ENCODE measurements at regions not wholly inside any gene's neighbourhood (a gene's known extent, or its start where the extent isn't known, plus 50 kb on each side); places are given as distances from the start of the nearest gene placed in this dataset.

GRCh38 chr4:100796332-100796731 lies 278.5 kb upstream of the EMCN start:
- Histone ChIP-seq H3K4me1 (ENCODE audit: control insufficient read depth in 5 of 5, insufficient read depth in 5 of 5, low read length in 5 of 5) (no peaks in the 10 kb centered on the region), H3K36me3 (ENCODE audit: control insufficient read depth in 5 of 5, insufficient read depth in 5 of 5, low read length in 5 of 5) (no peaks in the 10 kb centered on the region), H3K27me3 (ENCODE audit: control insufficient read depth in 5 of 5, insufficient read depth in 4 of 5, low read length in 5 of 5) (no peaks in the 10 kb centered on the region), H3K9ac (ENCODE audit: low read length in 5 of 5) (no peak overlapping the region), H3K27ac (ENCODE audit: low read depth, low read length) (no peak overlapping the region), H3K4me3 (ENCODE audit: low read depth in 1 of 5, low read length in 5 of 5) (no peak overlapping the region), H3K9me3 (ENCODE audit: control insufficient read depth in 5 of 5, low read length in 5 of 5) (no peaks in the 10 kb centered on the region)

DNA sequence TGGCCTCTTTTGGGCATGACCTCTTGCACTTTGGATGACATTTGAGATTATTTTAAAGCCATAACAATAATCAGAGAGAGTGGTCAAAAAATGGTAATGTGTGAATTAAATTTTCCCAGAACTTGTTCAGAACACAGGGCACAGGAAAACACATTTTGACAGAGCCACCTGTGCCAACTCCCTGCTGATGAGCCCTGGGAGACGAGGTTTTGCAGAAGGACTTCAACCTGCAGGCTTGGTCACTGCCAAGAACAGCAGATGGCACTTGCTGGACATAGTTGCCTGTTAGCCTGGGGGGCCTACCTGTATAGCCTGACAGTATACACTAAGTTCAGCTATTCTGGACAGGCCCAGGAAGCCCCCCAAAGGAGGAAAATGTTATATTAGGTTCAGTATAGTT lies 277.8 kb upstream of the EMCN start:
- Histone ChIP-seq H3K9me3 (ENCODE audit: control insufficient read depth in 5 of 5, low read length in 5 of 5) (no peaks in the 10 kb centered on the region), H3K27me3 (ENCODE audit: control insufficient read depth in 5 of 5, insufficient read depth in 4 of 5, low read length in 5 of 5) (no peaks in the 10 kb centered on the region), H3K9ac (ENCODE audit: low read length in 5 of 5) (no peak overlapping the region), H3K36me3 (ENCODE audit: control insufficient read depth in 5 of 5, insufficient read depth in 5 of 5, low read length in 5 of 5) (no peaks in the 10 kb centered on the region), H3K4me3 (ENCODE audit: low read depth in 1 of 5, low read length in 5 of 5) (no peak overlapping the region), H3K27ac (ENCODE audit: low read depth, low read length) (no peak overlapping the region), H3K4me1 (ENCODE audit: control insufficient read depth in 5 of 5, insufficient read depth in 5 of 5, low read length in 5 of 5) (no peaks in the 10 kb centered on the region)

- Histone ChIP-seq H3K36me3 (ENCODE audit: control insufficient read depth in 5 of 5, insufficient read depth in 5 of 5, low read length in 5 of 5) (no peaks in the 10 kb centered on the region), H3K4me3 (ENCODE audit: low read depth in 1 of 5, low read length in 5 of 5) (no peak overlapping the region), H3K9ac (ENCODE audit: low read length in 5 of 5) (no peak overlapping the region), H3K4me1 (ENCODE audit: control insufficient read depth in 5 of 5, insufficient read depth in 5 of 5, low read length in 5 of 5) (peaks cover 0 to 8% (median 0%) of the 10 kb centered on the region in 5 donors), H3K27me3 (ENCODE audit: control insufficient read depth in 5 of 5, insufficient read depth in 4 of 5, low read length in 5 of 5) (no peaks in the 10 kb centered on the region), H3K27ac (ENCODE audit: low read depth, low read length) (no peak overlapping the region), H3K9me3 (ENCODE audit: control insufficient read depth in 5 of 5, low read length in 5 of 5) (no peaks in the 10 kb centered on the region)
These were observed 273.2 kb upstream of the EMCN start for GRCh38 chr4:100790836-100791615.

DNA sequence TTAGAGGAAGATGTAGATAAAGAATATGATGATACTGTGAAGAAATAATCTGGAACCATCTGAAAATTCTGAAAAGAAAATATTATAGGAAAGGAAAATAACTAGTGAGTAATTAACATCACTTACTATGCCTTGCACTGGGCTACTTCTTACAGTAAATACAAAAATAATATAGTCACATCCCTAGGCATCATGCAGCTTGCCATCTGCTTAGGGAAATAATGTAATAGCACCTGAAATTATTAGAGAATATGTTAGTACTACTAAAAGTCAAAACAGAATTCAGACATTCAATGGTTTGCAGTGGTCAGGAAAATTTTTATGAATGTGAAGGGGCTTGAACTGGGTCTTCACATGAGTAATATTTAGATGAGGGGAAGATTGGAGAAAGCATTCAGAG lies 272.2 kb upstream of the EMCN start:
- no peak overlapping the region for H3K4me3 ChIP-seq (ENCODE audit: low read depth in 1 of 5, low read length in 5 of 5)
- no peaks in the 10 kb centered on the region for H3K36me3 ChIP-seq (ENCODE audit: control insufficient read depth in 5 of 5, insufficient read depth in 5 of 5, low read length in 5 of 5)
- H3K9me3 ChIP-seq (ENCODE audit: control insufficient read depth in 5 of 5, low read length in 5 of 5): no peaks in the 10 kb centered on the region
- no peak overlapping the region for H3K9ac ChIP-seq (ENCODE audit: low read length in 5 of 5)
- no peaks in the 10 kb centered on the region for H3K27me3 ChIP-seq (ENCODE audit: control insufficient read depth in 5 of 5, insufficient read depth in 4 of 5, low read length in 5 of 5)
- H3K4me1 ChIP-seq (ENCODE audit: control insufficient read depth in 5 of 5, insufficient read depth in 5 of 5, low read length in 5 of 5): peaks cover 0 to 11% (median 0%) of the 10 kb centered on the region in 5 donors
- H3K27ac ChIP-seq (ENCODE audit: low read depth, low read length): no peak overlapping the region

DNA sequence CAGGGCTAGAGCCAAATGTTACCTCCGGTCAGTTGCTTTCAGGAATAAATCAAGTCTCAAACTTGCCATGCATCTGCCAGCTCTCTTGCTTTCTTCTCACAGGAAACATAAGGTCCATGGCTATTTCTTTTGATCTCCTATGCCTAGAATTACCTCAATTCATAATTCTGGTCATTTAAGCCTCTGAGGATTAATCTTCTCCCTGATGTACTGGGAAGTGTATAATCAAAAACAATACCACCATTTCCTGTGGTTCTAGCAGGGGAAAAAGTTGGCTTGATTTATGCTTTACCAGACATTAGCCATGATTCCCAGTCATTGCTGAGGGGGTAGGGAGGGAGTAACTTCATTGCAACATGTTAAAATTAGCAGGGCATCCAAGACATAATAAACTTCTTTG lies 268.7 kb upstream of the EMCN start:
- H3K9me3 ChIP-seq (ENCODE audit: control insufficient read depth in 5 of 5, low read length in 5 of 5): no peaks in the 10 kb centered on the region
- no peak overlapping the region for H3K9ac ChIP-seq (ENCODE audit: low read length in 5 of 5)
- peaks cover 0 to 11% (median 0%) of the 10 kb centered on the region in 5 donors for H3K4me1 ChIP-seq (ENCODE audit: control insufficient read depth in 5 of 5, insufficient read depth in 5 of 5, low read length in 5 of 5)
- H3K4me3 ChIP-seq (ENCODE audit: low read depth in 1 of 5, low read length in 5 of 5): no peak overlapping the region
- H3K27me3 ChIP-seq (ENCODE audit: control insufficient read depth in 5 of 5, insufficient read depth in 4 of 5, low read length in 5 of 5): no peaks in the 10 kb centered on the region
- H3K27ac ChIP-seq (ENCODE audit: low read depth, low read length): no peak overlapping the region
- H3K36me3 ChIP-seq (ENCODE audit: control insufficient read depth in 5 of 5, insufficient read depth in 5 of 5, low read length in 5 of 5): no peaks in the 10 kb centered on the region

- Histone ChIP-seq H3K4me3 (ENCODE audit: low read depth in 1 of 5, low read length in 5 of 5) (no peak overlapping the region), H3K27ac (ENCODE audit: low read depth, low read length) (no peak overlapping the region), H3K9me3 (ENCODE audit: control insufficient read depth in 5 of 5, low read length in 5 of 5) (peaks cover 0 to 3% (median 0%) of the 10 kb centered on the region in 5 donors), H3K27me3 (ENCODE audit: control insufficient read depth in 5 of 5, insufficient read depth in 4 of 5, low read length in 5 of 5) (no peaks in the 10 kb centered on the region), H3K9ac (ENCODE audit: low read length in 5 of 5) (no peak overlapping the region), H3K4me1 (ENCODE audit: control insufficient read depth in 5 of 5, insufficient read depth in 5 of 5, low read length in 5 of 5) (peaks cover 0 to 11% (median 0%) of the 10 kb centered on the region in 5 donors), H3K36me3 (ENCODE audit: control insufficient read depth in 5 of 5, insufficient read depth in 5 of 5, low read length in 5 of 5) (no peaks in the 10 kb centered on the region)
These were observed 264.5 kb upstream of the EMCN start for GRCh38 chr4:100782356-100782755.

- Histone ChIP-seq H3K4me3 (ENCODE audit: low read depth in 1 of 5, low read length in 5 of 5) (no peak overlapping the region), H3K27me3 (ENCODE audit: control insufficient read depth in 5 of 5, insufficient read depth in 4 of 5, low read length in 5 of 5) (no peaks in the 10 kb centered on the region), H3K9me3 (ENCODE audit: control insufficient read depth in 5 of 5, low read length in 5 of 5) (peaks cover 0 to 3% (median 2%) of the 10 kb centered on the region in 5 donors), H3K27ac (ENCODE audit: low read depth, low read length) (no peak overlapping the region), H3K36me3 (ENCODE audit: control insufficient read depth in 5 of 5, insufficient read depth in 5 of 5, low read length in 5 of 5) (no peaks in the 10 kb centered on the region), H3K4me1 (ENCODE audit: control insufficient read depth in 5 of 5, insufficient read depth in 5 of 5, low read length in 5 of 5) (peaks cover 0 to 7% (median 0%) of the 10 kb centered on the region in 5 donors), H3K9ac (ENCODE audit: low read length in 5 of 5) (no peak overlapping the region)
These were observed 263.6 kb upstream of the EMCN start for GRCh38 chr4:100781435-100781834.

- Histone ChIP-seq H3K27ac (ENCODE audit: low read depth, low read length) (no peak overlapping the region), H3K4me3 (ENCODE audit: low read depth in 1 of 5, low read length in 5 of 5) (no peak overlapping the region), H3K9ac (ENCODE audit: low read length in 5 of 5) (no peak overlapping the region), H3K9me3 (ENCODE audit: control insufficient read depth in 5 of 5, low read length in 5 of 5) (peaks cover 0 to 3% (median 2%) of the 10 kb centered on the region in 5 donors), H3K36me3 (ENCODE audit: control insufficient read depth in 5 of 5, insufficient read depth in 5 of 5, low read length in 5 of 5) (no peaks in the 10 kb centered on the region), H3K4me1 (ENCODE audit: control insufficient read depth in 5 of 5, insufficient read depth in 5 of 5, low read length in 5 of 5) (peaks cover 0 to 4% (median 0%) of the 10 kb centered on the region in 5 donors), H3K27me3 (ENCODE audit: control insufficient read depth in 5 of 5, insufficient read depth in 4 of 5, low read length in 5 of 5) (no peaks in the 10 kb centered on the region)
These were observed 262.3 kb upstream of the EMCN start for GRCh38 chr4:100780126-100780525.

GRCh38 chr4:100778431-100778830 lies 260.6 kb upstream of the EMCN start:
- Histone ChIP-seq H3K27ac (ENCODE audit: low read depth, low read length) (no peak overlapping the region), H3K4me1 (ENCODE audit: control insufficient read depth in 5 of 5, insufficient read depth in 5 of 5, low read length in 5 of 5) (peaks cover 0 to 4% (median 0%) of the 10 kb centered on the region in 5 donors), H3K9ac (ENCODE audit: low read length in 5 of 5) (no peak overlapping the region), H3K9me3 (ENCODE audit: control insufficient read depth in 5 of 5, low read length in 5 of 5) (peaks cover 0 to 3% (median 2%) of the 10 kb centered on the region in 5 donors), H3K4me3 (ENCODE audit: low read depth in 1 of 5, low read length in 5 of 5) (no peak overlapping the region), H3K36me3 (ENCODE audit: control insufficient read depth in 5 of 5, insufficient read depth in 5 of 5, low read length in 5 of 5) (no peaks in the 10 kb centered on the region), H3K27me3 (ENCODE audit: control insufficient read depth in 5 of 5, insufficient read depth in 4 of 5, low read length in 5 of 5) (no peaks in the 10 kb centered on the region)

GRCh38 chr4:100762738-100763137 lies 244.9 kb upstream of the EMCN start:
- H3K9ac ChIP-seq (ENCODE audit: low read length in 5 of 5): no peak overlapping the region
- no peaks in the 10 kb centered on the region for H3K4me1 ChIP-seq (ENCODE audit: control insufficient read depth in 5 of 5, insufficient read depth in 5 of 5, low read length in 5 of 5)
- no peaks in the 10 kb centered on the region for H3K36me3 ChIP-seq (ENCODE audit: control insufficient read depth in 5 of 5, insufficient read depth in 5 of 5, low read length in 5 of 5)
- H3K4me3 ChIP-seq (ENCODE audit: low read depth in 1 of 5, low read length in 5 of 5): no peak overlapping the region
- no peak overlapping the region for H3K27ac ChIP-seq (ENCODE audit: low read depth, low read length)
- H3K27me3 ChIP-seq (ENCODE audit: control insufficient read depth in 5 of 5, insufficient read depth in 4 of 5, low read length in 5 of 5): no peaks in the 10 kb centered on the region
- H3K9me3 ChIP-seq (ENCODE audit: control insufficient read depth in 5 of 5, low read length in 5 of 5): peaks cover 3 to 23% (median 8%) of the 10 kb centered on the region in 5 donors
